AG04450 (cell line): ENCODE measurements at regions not wholly inside any gene's neighbourhood (a gene's known extent, or its start where the extent isn't known, plus 50 kb on each side); places are given as distances from the start of the nearest gene placed in this dataset.

Experiments used
- CTCF ChIA-PET: fragments of 300-600, 350-600 bp; formaldehyde crosslinking; extraction: SDS; loops from one replicate; lab custom pipeline; 2022; ENCODE audit warnings: antibody characterized with exemption, inconsistent platforms; lab: Charles Lee
- POLR2A ChIA-PET: fragments of 350-600 bp; formaldehyde crosslinking; extraction: SDS; loops from one replicate; lab custom pipeline; 2021; ENCODE audit warnings: antibody characterized with exemption, inconsistent platforms; lab: Yijun Ruan, JAX
- DNase-seq: peaks from one replicate; pipeline ENCODE4 v3.0.0-alpha.2; 2011; ENCODE audit warnings: low read depth, low spot score
- H3K27ac ChIP-seq: one replicate; pipeline ENCODE4 v1.5.1; 2012; ENCODE audit warnings: low read depth, low read length, control low read depth
- H3K27me3 ChIP-seq: one replicate; pipeline ENCODE4 v1.6.0; 2012; ENCODE audit warnings: low read length; ENCODE audit not compliant: control insufficient read depth, insufficient read depth
- H3K4me3 ChIP-seq: 2 replicates; pipeline ENCODE4 v1.5.1; 2011; ENCODE audit warnings: mild to moderate bottlenecking, low read depth, low read length, control low read depth
- H3K9me3 ChIP-seq: 2 replicates; pipeline ENCODE4 v1.5.1; 2012; ENCODE audit warnings: low read length; ENCODE audit not compliant: control insufficient read depth, insufficient read depth
- TF ChIP-seq, protein P1 (sequence below): IDR thresholded peaks from 2 replicates; pipeline ENCODE4 v1.5.1; 2011; ENCODE audit warnings: low read depth, low read length, control low read depth, inconsistent platforms

DNA sequence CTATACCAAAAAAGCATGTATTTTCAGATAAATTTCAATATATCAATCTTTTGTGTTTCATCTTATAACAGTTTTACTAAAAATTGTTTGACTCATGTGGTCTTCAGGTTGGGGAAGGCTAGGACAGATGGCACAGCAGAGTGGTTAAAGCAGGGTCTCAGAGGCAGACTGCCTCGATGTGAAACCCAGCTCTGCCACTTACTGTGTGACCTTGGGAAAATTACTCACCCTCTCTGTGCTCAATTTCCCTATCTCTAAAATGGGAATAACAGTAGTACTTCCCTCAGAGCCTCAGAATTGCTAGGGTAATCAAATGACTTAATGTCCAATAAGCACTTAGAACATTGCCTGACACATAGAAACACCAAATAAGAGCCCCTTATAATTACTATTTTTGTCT is 262.1 kb upstream of the FMN2 start:
- Histone ChIP-seq H3K9me3 (no peaks in the 10 kb centered on the region; the same call in 1 of the 2 replicates), H3K27ac (no peak overlapping the region), H3K27me3 (no peaks in the 10 kb centered on the region), H3K4me3 (no peak overlapping the region)
- ChIA-PET POLR2A (no interaction called here), CTCF (no interaction called here)
- DNase-seq: no peak
- TF ChIP-seq, protein P1, sequence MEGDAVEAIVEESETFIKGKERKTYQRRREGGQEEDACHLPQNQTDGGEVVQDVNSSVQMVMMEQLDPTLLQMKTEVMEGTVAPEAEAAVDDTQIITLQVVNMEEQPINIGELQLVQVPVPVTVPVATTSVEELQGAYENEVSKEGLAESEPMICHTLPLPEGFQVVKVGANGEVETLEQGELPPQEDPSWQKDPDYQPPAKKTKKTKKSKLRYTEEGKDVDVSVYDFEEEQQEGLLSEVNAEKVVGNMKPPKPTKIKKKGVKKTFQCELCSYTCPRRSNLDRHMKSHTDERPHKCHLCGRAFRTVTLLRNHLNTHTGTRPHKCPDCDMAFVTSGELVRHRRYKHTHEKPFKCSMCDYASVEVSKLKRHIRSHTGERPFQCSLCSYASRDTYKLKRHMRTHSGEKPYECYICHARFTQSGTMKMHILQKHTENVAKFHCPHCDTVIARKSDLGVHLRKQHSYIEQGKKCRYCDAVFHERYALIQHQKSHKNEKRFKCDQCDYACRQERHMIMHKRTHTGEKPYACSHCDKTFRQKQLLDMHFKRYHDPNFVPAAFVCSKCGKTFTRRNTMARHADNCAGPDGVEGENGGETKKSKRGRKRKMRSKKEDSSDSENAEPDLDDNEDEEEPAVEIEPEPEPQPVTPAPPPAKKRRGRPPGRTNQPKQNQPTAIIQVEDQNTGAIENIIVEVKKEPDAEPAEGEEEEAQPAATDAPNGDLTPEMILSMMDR: no peak

DNA sequence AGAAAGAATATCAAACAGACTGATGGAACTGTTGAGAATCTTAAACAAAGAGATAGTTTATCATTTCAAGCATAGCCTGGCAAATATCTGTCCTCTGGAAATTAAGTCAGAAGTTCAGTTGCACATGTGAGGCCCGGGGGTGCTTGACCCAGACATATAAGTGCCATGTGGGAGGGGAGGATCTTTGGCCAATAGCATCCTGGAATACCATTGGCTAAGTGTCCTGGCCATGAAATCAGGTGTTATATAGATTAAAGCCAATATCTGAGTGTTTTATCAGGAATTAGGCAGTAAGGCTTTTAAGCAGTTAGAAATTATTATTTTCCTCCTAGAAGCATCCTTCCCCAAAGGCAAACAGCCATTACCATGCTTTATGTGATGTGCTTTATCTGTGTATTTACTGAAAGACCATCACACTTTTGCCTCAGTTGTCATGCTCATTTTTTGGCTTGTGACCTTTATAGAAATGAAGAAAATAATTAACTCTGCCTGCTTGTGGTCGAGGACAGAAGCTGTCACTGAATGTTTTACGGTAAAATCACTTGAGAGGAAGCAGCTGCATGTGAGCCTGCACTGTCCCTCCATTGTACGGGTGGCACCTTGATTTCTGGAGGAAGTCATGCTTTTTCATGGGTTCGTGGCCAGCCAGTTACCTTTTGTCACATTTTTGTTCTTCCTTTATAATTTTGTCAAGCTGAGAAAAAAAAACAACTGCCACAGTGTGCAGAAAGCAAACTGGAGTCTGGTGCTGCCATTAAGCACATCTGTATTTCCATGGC is 259.9 kb upstream of the FMN2 start:
- Histone ChIP-seq H3K27me3 (no peaks in the 10 kb centered on the region), H3K9me3 (no peaks in the 10 kb centered on the region; the same call in 1 of the 2 replicates), H3K4me3 (no peak overlapping the region), H3K27ac (no peak overlapping the region)
- CTCF ChIA-PET: no interaction called here
- POLR2A ChIA-PET: no interaction called here
- no peak for DNase-seq
- TF ChIP-seq, protein P1: no peak

DNA sequence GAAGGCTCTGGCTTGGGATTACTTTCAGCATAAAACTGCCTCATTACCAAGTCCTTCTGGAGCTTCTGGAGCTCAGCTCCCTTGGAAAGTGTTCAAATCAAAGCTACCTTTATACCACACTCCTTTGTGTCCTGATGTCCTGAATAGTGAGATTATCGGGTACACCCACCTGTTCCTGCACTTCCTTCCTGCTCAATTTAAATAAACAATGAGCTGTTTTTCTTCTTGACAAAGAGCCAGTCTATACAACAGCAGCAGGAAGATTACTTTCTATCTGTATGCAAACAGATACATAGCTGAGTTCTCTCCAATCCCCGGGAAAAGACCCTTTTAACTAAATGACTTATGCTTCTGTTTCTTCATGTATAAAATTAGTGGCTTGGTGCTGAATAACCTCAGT is 258.0 kb upstream of the FMN2 start:
- ChIA-PET POLR2A (no interaction called here), CTCF (no interaction called here)
- no peak overlapping the region for H3K27ac ChIP-seq
- DNase-seq: no peak
- TF ChIP-seq, protein P1: no peak
- H3K4me3 ChIP-seq: no peak overlapping the region
- H3K27me3 ChIP-seq: no peaks in the 10 kb centered on the region
- no peaks in the 10 kb centered on the region; the same call in 1 of the 2 replicates for H3K9me3 ChIP-seq

DNA sequence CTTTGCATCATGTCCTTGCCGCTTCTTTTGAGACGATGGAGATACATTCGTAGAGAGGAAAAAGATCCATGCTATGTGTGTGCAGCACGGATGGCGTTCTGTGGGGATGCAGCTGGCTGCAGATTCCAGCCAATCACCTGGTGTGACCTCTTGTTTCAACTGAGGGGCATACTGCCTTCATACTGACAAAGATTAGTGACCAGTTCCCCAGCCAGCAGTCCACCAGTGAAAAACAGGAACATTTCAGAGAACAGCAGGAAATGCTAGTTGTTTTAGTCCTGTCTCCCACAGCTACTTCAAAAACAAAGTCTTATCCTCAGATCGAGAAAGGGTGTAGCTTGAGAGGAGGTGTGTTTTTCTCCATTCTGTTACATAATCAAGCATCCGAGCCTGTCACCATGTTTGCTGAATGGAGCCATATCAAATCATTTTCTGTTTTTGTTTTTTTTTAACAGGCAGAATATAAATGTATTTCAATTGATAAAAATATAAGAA is 255.7 kb upstream of the FMN2 start:
- ChIA-PET POLR2A (no interaction called here), CTCF (no interaction called here)
- no peak overlapping the region for H3K4me3 ChIP-seq
- H3K27ac ChIP-seq: no peak overlapping the region
- H3K9me3 ChIP-seq: no peaks in the 10 kb centered on the region; the same call in 1 of the 2 replicates
- DNase-seq: no peak
- TF ChIP-seq, protein P1: no peak
- H3K27me3 ChIP-seq: no peaks in the 10 kb centered on the region

DNA sequence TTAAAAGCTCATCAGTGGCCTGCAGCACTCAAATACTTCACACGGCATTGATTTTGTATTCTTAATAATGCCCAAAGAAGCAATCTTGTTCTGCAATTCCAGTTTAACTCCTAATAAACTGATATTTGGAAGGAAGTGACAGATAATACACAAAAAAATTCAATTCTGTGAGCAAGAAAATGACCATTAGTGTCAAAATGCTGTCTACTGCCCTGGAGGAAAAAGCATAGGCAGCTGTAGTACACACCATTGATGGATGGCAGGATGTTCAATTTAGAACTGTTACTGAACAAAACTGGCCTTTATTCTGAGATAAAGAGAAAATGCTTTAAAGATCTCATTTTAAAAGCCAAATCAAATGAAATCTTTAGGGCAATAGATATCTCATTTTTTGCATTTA is 251.3 kb upstream of the FMN2 start:
- Histone ChIP-seq H3K4me3 (no peak overlapping the region), H3K27ac (no peak overlapping the region), H3K9me3 (no peaks in the 10 kb centered on the region; the same call in 1 of the 2 replicates), H3K27me3 (no peaks in the 10 kb centered on the region)
- CTCF ChIA-PET: no interaction called here
- no peak for DNase-seq
- POLR2A ChIA-PET: no interaction called here
- TF ChIP-seq, protein P1: no peak
